ENCODE measurements at regions not wholly inside any gene's neighbourhood (a gene's known extent, or its start where the extent isn't known, plus 50 kb on each side); places are given as distances from the start of the nearest gene placed in this dataset.

DNA sequence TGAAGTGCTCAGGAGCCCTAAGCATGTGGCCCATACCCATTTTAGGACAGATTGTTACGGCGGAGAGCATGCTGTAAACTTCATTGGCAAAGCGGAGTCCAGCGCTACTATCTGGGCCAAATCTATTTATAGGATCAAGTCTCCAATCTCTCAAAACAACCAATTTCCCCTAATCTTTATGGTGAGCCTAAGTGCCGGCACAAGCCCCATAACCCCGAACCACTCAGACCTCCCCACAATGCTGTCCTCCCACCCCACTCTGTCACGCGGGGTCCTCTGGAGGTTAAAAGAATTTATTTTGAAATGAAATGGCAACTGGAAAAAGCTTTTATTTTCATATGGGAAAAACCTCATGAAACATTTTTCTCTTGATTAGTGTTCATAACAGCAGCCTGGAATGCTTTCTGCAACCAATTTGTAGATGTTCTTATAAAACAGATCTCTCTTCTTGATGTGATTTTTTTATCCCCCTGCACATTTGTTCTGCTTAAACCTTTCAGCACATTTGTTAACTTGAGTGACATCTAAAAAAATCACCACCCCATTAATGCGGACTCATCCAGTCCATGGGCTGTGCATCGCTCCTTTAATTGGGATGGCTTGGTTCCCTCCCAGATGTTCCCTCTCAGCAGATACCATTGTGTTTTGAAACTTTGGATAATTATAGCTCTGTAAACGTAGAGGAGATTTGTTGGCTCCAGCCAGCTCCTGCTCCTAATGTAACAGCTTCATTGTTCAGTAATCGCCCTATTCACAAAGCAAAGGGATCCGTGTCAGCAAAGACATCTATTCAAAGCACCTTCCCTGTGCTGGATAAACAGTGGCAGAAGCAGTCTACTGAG is 323.6 kb downstream of the CD83 start:
- no peak overlapping the region for H3K4me3 ChIP-seq (ENCODE audit: low read depth, low read length)
- TF ChIP-seq, protein P1, sequence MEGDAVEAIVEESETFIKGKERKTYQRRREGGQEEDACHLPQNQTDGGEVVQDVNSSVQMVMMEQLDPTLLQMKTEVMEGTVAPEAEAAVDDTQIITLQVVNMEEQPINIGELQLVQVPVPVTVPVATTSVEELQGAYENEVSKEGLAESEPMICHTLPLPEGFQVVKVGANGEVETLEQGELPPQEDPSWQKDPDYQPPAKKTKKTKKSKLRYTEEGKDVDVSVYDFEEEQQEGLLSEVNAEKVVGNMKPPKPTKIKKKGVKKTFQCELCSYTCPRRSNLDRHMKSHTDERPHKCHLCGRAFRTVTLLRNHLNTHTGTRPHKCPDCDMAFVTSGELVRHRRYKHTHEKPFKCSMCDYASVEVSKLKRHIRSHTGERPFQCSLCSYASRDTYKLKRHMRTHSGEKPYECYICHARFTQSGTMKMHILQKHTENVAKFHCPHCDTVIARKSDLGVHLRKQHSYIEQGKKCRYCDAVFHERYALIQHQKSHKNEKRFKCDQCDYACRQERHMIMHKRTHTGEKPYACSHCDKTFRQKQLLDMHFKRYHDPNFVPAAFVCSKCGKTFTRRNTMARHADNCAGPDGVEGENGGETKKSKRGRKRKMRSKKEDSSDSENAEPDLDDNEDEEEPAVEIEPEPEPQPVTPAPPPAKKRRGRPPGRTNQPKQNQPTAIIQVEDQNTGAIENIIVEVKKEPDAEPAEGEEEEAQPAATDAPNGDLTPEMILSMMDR (IDR thresholded peaks at IDR 0.05; ENCODE audit: low read depth, low read length): no peak
- no peak for DNase-seq (ENCODE audit: low read depth, low spot score)
- in situ Hi-C loops (cut with HindIII; ENCODE audit: low sequenced_read_pairs): no loop called here

DNA sequence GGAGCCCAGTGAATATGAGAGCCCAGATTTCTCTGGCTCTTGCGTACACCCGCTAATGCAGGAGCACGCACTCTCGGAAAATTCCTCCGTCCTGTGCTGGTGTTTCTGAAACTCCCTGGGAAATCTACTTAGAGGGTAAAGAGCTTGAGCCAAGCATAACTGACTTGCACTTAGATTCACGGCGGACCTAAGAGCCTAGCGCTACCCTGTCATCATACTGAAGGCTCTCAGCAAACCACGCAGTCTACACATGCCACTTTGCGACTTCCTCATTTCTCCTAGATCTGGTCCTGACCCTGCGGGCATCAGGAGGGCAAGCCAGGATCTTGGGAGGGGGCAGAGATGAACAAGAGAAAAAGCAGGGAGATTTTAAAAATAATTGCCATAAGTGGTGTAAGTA is 324.7 kb downstream of the CD83 start:
- DNase-seq (ENCODE audit: low read depth, low spot score): no peak
- TF ChIP-seq, protein P1 (IDR thresholded peaks at IDR 0.05; ENCODE audit: low read depth, low read length): no peak
- in situ Hi-C loops (cut with HindIII; ENCODE audit: low sequenced_read_pairs): no loop called here
- no peak overlapping the region for H3K4me3 ChIP-seq (ENCODE audit: low read depth, low read length)

DNA sequence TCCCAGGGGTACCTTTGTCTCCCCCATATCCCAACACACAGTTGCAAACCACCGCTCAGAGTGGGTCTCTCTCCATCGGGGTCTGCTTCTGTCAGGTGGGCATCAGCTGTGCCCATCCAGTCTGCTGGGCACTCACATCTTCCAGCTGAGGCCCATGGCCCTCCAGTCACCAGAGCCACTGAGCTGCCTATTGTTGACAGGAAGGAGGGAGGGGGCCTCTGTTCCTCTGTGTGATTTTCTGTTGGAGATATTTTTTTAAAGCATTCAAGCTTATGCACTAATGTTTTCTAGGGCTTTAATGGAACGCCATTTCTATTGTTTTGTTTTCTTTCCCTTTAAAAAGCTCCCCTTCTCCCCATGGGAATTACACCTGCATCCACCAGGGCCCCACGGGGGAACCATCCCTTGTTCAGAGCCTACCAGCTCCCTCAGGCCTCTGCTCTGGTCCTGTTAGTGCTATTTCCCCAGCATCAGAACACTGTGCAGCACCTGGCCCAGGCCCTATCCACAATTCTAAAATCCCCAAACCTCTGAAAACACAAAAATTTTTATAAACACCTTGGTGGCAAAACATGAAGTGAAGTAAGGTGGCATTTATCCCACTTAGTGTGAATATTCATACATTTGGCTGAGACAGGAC is 326.2 kb downstream of the CD83 start:
- DNase-seq (ENCODE audit: low read depth, low spot score): no peak
- in situ Hi-C loops (cut with HindIII; ENCODE audit: low sequenced_read_pairs): no loop called here
- no peak overlapping the region for H3K4me3 ChIP-seq (ENCODE audit: low read depth, low read length)
- TF ChIP-seq, protein P1 (IDR thresholded peaks at IDR 0.05; ENCODE audit: low read depth, low read length): no peak

DNA sequence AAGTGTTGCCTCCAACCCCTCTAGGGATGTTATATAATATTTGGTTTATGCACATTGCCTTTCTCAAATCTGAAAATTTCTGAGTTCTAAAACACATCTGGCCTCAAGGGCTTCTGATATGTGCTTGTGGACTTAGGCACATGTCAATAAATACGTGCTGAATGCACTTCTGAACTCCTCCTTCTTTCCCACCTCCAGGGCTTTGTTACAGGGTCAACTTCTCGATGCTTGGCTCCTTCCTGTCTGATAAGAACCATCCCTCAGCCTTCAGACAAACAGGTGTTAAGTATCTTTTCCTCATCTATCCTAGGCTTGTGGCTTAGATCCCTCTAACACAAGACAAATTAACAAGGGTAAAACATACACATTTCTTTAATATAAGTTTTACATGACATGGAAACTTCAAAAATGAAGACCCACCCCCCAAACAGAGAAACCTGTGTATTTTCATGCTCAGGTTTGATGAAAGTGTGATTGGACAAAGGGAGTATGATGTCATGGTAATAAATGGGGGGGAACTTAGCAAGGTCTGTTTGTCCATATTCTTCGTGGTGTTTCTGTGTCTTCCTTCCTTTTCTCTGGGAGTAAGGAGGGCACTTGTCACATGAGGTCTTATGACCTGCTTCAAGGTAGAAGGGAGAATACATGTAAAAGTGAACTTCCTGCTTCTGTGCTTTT is 326.9 kb downstream of the CD83 start:
- in situ Hi-C loops (cut with HindIII; ENCODE audit: low sequenced_read_pairs): no loop called here
- TF ChIP-seq, protein P1 (IDR thresholded peaks at IDR 0.05; ENCODE audit: low read depth, low read length): no peak
- DNase-seq (ENCODE audit: low read depth, low spot score): no peak
- no peak overlapping the region for H3K4me3 ChIP-seq (ENCODE audit: low read depth, low read length)

DNA sequence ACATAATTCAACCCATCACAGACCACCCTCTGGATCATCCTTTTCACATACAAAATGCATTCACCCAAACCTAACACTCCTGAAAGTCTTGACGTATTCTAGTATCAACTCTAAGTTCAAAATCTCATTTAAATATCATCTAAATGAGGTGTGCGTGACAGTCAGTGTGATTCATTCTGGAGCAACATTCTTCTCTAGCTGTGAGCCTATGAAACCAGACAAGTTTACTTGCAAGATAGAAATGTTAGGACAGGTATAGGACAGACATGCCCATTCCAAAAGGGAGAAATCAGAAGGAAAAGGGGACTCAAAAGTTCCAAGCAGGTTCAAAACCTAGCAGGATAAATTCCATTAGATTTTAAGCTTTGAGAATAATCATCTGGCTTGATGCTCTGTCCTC is 329.7 kb downstream of the CD83 start:
- no peak for DNase-seq (ENCODE audit: low read depth, low spot score)
- in situ Hi-C loops (cut with HindIII; ENCODE audit: low sequenced_read_pairs): no loop called here
- TF ChIP-seq, protein P1 (IDR thresholded peaks at IDR 0.05; ENCODE audit: low read depth, low read length): no peak
- no peak overlapping the region for H3K4me3 ChIP-seq (ENCODE audit: low read depth, low read length)

DNA sequence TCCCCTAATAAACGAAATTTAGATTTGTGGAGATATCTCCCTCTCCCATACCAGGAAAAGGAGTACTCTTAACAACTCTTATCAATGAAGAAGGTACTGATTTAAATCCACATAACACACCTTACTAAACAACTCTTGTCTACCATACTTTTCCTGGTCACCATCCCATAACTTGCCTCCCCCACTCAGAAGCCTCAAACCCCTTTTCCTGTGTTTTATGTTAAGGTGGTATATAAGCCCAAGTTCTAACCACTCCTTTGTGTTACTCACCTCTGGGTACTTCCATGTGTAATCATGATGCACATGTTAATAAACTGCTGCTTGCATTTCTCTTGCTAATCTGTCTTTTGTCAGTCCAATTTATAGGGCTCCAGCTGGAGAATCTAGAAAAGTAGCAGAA is 330.7 kb downstream of the CD83 start:
- no peak overlapping the region for H3K4me3 ChIP-seq (ENCODE audit: low read depth, low read length)
- in situ Hi-C loops (cut with HindIII; ENCODE audit: low sequenced_read_pairs): no loop called here
- TF ChIP-seq, protein P1 (IDR thresholded peaks at IDR 0.05; ENCODE audit: low read depth, low read length): no peak
- DNase-seq (ENCODE audit: low read depth, low spot score): no peak

Data from astrocyte of the spinal cord (primary cell).